ENCODE measurements at regions not wholly inside any gene's neighbourhood (a gene's known extent, or its start where the extent isn't known, plus 50 kb on each side); places are given as distances from the start of the nearest gene placed in this dataset.

GRCh38 chr15:97648728-97649127, 311.8 kb upstream of the ARRDC4 start:
- H3K27ac ChIP-seq, result no peak overlapping the region
- no peaks in the 10 kb centered on the region for H3K4me1 ChIP-seq (ENCODE audit: insufficient read depth)
- no peaks in the 10 kb centered on the region for H3K36me3 ChIP-seq
- H3K4me3 ChIP-seq, result no peak overlapping the region
- no peak for DNase-seq
- H3K27me3 ChIP-seq, result no peaks in the 10 kb centered on the region
- no peak for TF ChIP-seq POLR2A (IDR thresholded peaks at IDR 0.05)
- no peak for TF ChIP-seq EP300 (IDR thresholded peaks at IDR 0.05)
- TF ChIP-seq, protein P1, sequence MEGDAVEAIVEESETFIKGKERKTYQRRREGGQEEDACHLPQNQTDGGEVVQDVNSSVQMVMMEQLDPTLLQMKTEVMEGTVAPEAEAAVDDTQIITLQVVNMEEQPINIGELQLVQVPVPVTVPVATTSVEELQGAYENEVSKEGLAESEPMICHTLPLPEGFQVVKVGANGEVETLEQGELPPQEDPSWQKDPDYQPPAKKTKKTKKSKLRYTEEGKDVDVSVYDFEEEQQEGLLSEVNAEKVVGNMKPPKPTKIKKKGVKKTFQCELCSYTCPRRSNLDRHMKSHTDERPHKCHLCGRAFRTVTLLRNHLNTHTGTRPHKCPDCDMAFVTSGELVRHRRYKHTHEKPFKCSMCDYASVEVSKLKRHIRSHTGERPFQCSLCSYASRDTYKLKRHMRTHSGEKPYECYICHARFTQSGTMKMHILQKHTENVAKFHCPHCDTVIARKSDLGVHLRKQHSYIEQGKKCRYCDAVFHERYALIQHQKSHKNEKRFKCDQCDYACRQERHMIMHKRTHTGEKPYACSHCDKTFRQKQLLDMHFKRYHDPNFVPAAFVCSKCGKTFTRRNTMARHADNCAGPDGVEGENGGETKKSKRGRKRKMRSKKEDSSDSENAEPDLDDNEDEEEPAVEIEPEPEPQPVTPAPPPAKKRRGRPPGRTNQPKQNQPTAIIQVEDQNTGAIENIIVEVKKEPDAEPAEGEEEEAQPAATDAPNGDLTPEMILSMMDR (IDR thresholded peaks at IDR 0.05), result no peak
- whole genome bisulfite sequencing, 3 donors, result 39 to 65% (median 65%) methylated on average over 1 of the region's 1 CpG
- intact Hi-C loops (cut with DNase I), result loop anchor here in 1 of 4 donors (5.0 kb wide), 1 partner anchor 296 kb away; no protein-coding TSS in a partner anchor
- no peaks in the 10 kb centered on the region for H3K9me3 ChIP-seq

- WGBS, 3 donors, result 37 to 50% (median 41%) methylated on average over 3 of the region's 3 CpGs
- Histone ChIP-seq H3K27me3 (no peaks in the 10 kb centered on the region), H3K9me3 (no peaks in the 10 kb centered on the region), H3K4me3 (no peak overlapping the region), H3K4me1 (ENCODE audit: insufficient read depth) (no peaks in the 10 kb centered on the region), H3K27ac (no peak overlapping the region), H3K36me3 (no peaks in the 10 kb centered on the region)
- TF ChIP-seq POLR2A (IDR thresholded peaks at IDR 0.05) (no peak), EP300 (IDR thresholded peaks at IDR 0.05) (no peak)
- TF ChIP-seq, protein P1 (IDR thresholded peaks at IDR 0.05), result no peak
- intact Hi-C loops (cut with DNase I), result no loop called here
- no peak for DNase-seq
Observed at GRCh38 chr15:97652041-97652440, 308.5 kb upstream of the ARRDC4 start.

- no peak for DNase-seq
- Histone ChIP-seq H3K4me3 (no peak overlapping the region), H3K27ac (no peak overlapping the region), H3K36me3 (no peaks in the 10 kb centered on the region), H3K9me3 (no peaks in the 10 kb centered on the region), H3K4me1 (ENCODE audit: insufficient read depth) (no peaks in the 10 kb centered on the region), H3K27me3 (no peaks in the 10 kb centered on the region)
- intact Hi-C loops (cut with DNase I), result no loop called here
- TF ChIP-seq, protein P1 (IDR thresholded peaks at IDR 0.05), result no peak
- TF ChIP-seq POLR2A (IDR thresholded peaks at IDR 0.05) (no peak), EP300 (IDR thresholded peaks at IDR 0.05) (no peak)
- WGBS, 3 donors, result 1 to 4% (median 1%) methylated on average over 32 of the region's 32 CpGs
Observed at GRCh38 chr15:97652700-97653167, 307.8 kb upstream of the ARRDC4 start.

- no peaks in the 10 kb centered on the region for H3K4me1 ChIP-seq (ENCODE audit: insufficient read depth)
- peaks cover 1% of the 10 kb centered on the region for H3K27me3 ChIP-seq
- 85 to 94% (median 92%) methylated on average over 1 of the region's 1 CpG for WGBS, 3 donors
Observed at GRCh38 chr15:97653896-97654295, 306.6 kb upstream of the ARRDC4 start.

More at GRCh38 chr15:97653896-97654295, 306.6 kb upstream of the ARRDC4 start:
- H3K36me3 ChIP-seq, result no peaks in the 10 kb centered on the region
- no peaks in the 10 kb centered on the region for H3K9me3 ChIP-seq
- no peak for DNase-seq
- intact Hi-C loops (cut with DNase I), result no loop called here
- TF ChIP-seq EP300 (IDR thresholded peaks at IDR 0.05) (no peak), POLR2A (IDR thresholded peaks at IDR 0.05) (no peak)
- TF ChIP-seq, protein P1 (IDR thresholded peaks at IDR 0.05), result no peak
- no peak overlapping the region for H3K27ac ChIP-seq
- no peak overlapping the region for H3K4me3 ChIP-seq

All from ovary (tissue), 7 donors.